CD4-positive, alpha-beta T cell treated with Interleukin-10 for 1 hour (primary cell): ENCODE measurements at regions not wholly inside any gene's neighbourhood (a gene's known extent, or its start where the extent isn't known, plus 50 kb on each side); places are given as distances from the start of the nearest gene placed in this dataset.
A peak's percentile ranks its signal among the peaks of the same experiment; 100 is the strongest.
"Not testable (repeated sequence)": the region's sequence is repeated elsewhere in the genome, so short reads cannot be mapped to it uniquely, and the experiment has no call there.

ENCODE experiments used
- DNase-seq: peaks from one replicate; pipeline ENCODE4 v3.0.0-alpha.2; 2020

- DNase-seq: no peak
Observed at GRCh38 chr2:189318761-189319160, 122.5 kb upstream of the WDR75 start.

DNA sequence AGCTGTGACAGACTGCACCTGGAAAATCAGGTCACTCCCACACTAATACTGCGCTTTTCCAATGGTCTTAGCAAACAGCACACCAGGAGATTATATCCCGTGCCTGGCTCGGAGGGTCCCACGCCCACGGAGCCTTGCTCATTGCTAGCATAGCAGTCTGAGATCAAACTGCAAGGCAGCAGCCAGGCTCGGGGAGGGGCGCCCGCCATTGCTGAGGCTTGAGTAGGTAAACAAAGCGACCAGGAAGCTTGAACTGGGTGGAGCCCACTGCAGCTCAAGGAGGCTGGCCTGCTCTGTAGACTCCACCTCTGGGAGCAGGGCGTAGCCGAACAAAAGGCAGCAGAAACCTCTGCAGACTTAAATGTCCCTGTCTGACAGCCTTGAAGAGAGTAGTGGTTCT, 121.8 kb upstream of the WDR75 start:
- not testable (repeated sequence) for DNase-seq

DNA sequence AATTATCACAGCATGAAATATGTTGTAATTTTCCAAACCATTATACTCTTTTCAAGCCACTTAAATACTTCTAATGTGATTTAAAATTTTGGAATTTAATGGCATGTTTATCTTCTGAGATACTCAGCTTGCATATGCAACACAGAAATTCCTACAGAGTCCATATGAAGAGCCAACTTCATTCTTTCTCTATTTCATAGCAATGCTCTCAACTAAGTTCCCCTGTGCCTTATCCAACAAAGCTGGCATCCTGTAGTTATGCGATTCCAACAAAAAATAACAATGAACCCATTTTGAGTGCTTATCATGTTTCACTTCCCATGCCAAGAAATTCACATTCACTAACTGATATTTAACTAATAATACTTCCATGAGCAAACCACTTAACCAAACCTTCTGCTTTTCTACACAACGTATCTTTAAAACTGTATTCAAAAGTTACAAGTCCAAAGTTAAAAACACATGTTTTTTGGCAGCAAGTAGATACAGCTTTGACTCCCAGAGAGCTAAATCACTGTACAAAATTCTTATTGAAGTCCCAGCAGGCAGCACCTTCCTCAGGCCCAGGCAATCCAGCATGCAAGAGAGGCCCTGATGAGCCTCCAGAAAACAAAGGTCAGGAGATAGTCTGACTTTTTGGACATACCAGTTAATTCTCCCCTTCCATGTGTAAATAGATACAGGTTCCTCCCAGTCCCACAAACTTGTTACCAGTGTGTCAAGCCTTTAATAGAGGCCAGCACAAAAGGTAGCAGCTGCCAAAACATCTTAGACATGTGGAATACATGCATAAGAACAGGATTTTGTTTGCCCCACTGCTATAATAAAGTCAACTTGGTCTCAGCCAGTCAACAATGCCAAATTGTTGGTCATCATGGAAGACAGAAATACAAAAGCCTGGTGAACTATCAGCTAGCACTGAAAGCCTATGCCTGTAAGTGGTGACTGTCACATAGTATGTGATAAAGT, 113.1 kb upstream of the WDR75 start:
- no peak for DNase-seq

DNA sequence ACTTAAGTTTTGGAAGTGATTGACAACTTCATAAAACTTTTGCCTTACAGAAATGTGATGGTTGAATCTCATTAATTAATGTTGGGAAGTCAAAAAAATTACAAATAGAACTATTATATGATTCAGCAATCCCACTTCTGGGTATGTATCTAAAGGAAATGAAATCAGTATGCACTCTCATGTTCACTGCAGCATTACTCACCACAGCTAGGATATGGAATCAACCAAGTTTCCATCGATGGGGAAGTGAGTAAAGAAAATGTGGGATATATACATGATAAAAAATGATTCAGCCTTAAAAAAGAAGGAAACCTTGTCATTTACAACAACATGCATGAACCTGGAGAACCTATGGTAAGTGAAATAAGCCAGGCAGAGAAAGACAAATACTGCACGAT, 112.4 kb upstream of the WDR75 start:
- no peak for DNase-seq

GRCh38 chr2:189336276-189336975, 104.8 kb upstream of the WDR75 start:
- no peak for DNase-seq

DNA sequence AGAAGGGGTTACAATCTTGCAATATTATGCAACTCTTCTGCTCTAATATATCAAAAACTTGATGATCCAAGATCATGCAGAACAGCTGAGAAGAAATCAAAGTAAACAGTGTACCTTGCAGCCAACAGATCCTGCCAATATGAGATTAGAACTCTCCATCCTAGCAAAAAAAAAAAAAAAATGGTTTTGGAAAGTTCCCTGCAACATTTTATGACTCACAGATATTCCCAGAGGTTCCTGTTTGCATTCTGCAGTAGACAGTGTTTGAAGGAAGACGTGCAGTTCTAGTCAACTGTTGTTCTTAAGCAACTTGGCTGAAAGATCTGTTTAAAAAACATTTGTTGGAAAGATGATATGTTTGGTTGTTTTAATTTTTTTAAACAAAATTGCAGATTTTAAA, 103.6 kb upstream of the WDR75 start:
- no peak for DNase-seq

DNA sequence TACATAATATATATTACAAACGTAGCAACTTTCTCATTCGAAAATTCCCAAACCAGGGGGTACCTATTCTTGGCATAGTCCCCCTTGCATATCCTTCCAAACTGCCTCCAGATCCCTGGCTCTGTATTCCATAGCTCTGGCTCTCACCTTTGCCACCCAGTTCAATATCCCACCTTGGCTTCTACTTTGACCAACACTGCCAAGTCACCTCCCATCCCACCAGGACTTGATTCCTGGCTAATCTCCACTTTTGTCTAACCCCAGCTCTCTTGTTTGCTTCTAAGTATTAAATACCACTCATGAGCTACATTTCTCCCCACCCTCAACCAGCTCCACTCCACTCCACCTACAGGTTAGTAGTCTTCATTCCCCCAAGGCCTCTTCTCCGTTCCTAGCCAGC, 103.2 kb upstream of the WDR75 start:
- DNase-seq: no peak

DNA sequence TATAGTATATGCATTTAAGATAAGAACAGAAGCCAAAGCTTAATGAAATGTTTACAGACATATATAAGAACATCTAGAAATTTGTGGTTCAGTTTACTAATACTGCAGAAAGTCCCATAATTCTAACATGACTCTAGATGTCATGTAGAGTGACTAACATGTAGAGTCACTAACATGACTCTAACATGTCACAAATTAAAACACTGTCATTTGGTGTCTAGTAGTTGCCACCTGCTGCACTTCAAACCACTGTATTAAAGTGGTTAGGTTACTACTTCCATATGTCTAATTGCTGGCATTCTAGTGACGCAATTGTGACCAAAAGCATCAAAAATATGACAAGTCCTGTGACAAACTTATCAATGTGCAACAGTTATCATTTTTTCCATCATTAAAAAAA, 100.2 kb upstream of the WDR75 start:
- DNase-seq: no peak

DNA sequence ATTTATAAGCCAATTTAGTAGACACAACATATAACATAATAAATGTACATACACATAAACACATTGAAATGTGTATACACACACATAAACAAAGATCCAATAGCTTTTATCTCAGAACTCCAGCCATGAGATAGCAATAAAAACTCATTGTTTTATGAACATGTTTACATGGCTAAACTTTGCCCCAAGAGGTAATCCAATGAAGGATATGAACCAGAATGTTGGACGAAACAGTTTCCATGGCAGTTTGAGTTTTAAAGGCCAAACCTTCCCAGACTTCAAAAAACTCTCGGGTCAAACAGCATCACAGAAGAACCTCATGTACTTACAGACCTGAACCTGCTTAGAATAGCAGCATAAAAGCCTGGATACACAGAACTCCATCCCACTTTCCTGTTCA, 97.2 kb upstream of the WDR75 start:
- no peak for DNase-seq

DNA sequence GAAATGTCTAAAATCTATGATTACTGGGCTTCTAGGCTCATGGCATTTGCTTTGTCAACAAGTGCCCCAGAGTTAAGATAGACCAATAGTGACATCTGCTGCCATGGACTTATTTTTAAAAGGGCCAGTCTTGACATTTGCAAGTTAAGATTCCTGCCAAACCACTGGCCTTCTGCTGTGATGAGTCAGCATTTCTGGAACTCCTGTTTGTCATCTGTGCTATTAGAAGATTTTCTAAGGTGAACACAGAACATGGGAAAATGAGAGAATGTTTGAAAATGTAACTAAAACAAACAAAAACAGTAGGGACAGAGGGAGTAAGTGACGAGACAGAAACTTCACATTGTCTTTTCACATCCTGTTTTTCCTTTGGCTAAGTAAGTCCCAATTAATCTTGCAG, 93.7 kb upstream of the WDR75 start:
- peak; percentile 66 for DNase-seq

DNA sequence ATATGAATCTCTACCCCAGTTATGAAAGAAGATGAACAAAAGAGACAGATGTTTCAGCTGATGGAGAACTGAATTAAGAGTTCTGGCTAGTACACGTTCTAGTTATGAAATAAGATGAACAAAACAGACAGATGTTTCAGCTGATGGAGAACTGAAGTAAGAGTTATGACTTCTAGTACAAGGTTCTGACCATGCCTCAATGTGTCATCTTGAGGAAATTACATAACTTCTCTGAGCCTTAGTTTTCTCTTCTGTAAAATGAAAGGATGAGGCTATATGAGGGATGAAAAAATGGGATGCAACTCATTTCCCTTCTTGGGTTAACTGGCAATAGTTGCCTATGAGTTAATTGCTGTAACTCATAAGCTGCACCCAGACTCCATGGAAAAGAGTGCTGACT, 92.9 kb upstream of the WDR75 start:
- DNase-seq: no peak

- no peak for DNase-seq
Observed at GRCh38 chr2:189350540-189351209, 90.6 kb upstream of the WDR75 start.

DNA sequence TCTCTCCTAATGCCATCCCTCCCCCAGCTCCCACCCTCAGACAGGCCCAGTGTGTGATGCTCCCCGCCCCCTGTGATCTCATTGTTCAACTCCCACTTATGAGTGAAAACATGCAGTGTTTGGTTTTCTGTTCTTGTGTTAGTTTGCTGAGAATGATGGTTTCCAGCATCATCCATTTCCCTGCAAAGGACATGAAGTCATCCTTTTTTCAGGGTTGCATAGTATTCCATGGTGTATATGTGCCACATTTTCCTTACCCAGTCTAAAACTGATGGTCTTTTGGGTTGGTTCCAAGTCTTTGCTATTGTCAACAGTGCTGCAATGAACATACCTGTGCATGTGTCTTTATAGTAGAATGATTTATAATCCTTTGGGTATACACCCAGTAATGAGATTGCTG, 89.3 kb upstream of the WDR75 start:
- not testable (repeated sequence) for DNase-seq

DNA sequence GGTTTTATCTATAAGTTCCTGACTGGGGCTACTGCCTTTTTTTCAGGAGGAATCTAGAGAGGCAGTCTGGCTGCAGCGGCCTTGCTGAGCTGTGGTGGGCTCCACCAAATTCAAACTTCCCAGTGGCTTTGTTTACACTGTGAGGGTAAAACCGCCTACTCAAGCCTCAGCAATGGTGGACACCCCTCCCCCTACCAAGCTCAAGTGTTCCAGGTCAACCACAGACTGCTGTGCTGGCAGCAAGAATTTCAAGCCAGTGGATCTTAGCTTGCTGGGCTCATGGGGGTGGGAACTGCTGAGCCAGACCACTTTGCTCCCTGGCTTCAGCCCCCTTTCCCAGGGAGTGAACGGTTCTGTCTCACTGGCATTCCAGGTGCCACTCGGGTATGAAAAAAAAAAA, 83.9 kb upstream of the WDR75 start:
- DNase-seq: not testable (repeated sequence)

GRCh38 chr2:189360861-189361260, 80.4 kb upstream of the WDR75 start:
- DNase-seq: no peak

DNA sequence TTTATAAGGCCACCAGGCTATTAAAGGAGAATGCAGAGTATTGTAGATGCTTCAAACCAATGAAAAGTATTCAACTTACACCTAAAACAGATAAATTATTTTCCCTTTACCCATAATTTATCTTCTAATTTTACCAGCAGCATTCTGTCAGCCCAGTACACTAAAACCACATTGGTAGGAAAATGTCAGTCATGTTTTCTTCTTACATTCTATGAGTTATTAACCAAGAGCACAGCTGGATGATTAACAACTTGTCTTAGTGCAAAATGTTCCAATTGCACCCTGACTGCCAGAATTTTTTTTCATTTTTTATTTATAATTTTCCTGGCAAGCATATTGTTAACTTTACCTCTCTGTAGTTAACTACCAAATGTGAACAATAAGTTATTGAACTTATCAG, 79.0 kb upstream of the WDR75 start:
- no peak for DNase-seq

DNA sequence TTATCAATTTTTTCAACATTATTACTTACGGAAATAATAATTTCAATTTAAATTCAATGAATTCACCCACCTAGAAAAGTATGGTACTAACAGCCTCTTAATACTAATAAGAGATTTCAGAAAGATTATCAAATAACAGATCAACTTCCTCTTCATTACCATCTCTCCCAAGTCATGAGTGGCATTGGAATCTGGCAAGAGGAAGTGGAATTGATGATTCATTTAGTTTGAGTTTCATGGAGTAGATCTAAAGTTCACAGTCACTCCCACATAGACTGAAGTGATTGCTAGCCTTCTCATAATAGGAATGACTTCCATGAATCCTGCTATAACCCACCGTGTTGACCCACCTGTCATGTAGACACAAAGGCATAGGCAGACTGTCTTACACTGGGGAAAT, 77.7 kb upstream of the WDR75 start:
- no peak for DNase-seq

- DNase-seq: no peak
Observed at GRCh38 chr2:189364607-189365006, 76.7 kb upstream of the WDR75 start.

DNA sequence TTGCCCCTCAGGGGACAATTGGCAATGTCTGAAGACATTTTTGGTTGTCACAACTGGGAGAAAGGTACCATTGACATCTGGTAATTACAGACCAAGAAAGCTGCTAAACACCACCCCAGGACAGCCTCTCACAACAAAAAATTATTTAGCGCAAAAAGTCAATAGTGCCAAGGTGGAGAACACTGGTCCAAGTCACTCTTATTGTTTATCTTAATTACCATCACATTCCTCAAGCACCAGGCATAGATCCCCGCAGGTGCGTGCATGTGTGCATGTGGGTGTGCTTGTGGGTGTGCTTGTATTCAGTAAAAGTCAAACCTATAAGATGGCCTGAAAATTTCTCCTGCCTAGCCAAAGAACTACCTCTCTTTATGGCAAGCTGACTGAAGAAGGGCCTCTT, 74.9 kb upstream of the WDR75 start:
- no peak for DNase-seq

GRCh38 chr2:189367343-189367742, 73.9 kb upstream of the WDR75 start:
- DNase-seq: no peak

- no peak for DNase-seq
Observed at GRCh38 chr2:189369566-189369965, 71.7 kb upstream of the WDR75 start.

DNA sequence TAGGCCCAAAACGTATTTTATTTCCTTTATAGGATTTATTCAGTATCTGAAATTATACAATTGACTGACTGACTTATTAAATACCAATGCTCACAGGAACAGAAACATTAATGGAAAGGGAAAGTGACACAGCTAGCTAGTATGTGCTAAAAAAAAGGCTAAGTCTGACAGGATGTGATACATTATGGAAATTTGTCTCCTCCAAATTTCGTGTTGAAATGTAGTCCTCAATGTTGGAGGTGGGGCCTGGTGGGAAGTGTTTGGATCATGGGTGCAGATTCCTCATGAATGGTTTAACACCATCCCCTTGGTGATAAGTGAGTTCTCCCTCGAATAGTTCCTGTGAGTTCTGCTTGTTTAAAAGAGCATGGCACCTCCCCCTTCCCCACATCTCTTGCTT, 70.6 kb upstream of the WDR75 start:
- no peak for DNase-seq

GRCh38 chr2:189372688-189373257, 68.5 kb upstream of the WDR75 start:
- DNase-seq: no peak
